GM21447 (cell line): ENCODE measurements at regions not wholly inside any gene's neighbourhood (a gene's known extent, or its start where the extent isn't known, plus 50 kb on each side); places are given as distances from the start of the nearest gene placed in this dataset.
"Not testable (repeated sequence)": the region's sequence is repeated elsewhere in the genome, so short reads cannot be mapped to it uniquely, and the experiment has no call there.

Source experiments
- ATAC-seq: cut with Tn5 transposase; IDR thresholded peaks from one replicate; pipeline ENCODE4 v1.9.1; 2021; ENCODE audit not compliant: unreplicated experiment

- ATAC-seq = no peak
Observed at GRCh38 chr4:19266566-19266965, 985.1 kb upstream of the SLIT2 start.

GRCh38 chr4:19262467-19262866, 989.2 kb upstream of the SLIT2 start:
- ATAC-seq = no peak

DNA sequence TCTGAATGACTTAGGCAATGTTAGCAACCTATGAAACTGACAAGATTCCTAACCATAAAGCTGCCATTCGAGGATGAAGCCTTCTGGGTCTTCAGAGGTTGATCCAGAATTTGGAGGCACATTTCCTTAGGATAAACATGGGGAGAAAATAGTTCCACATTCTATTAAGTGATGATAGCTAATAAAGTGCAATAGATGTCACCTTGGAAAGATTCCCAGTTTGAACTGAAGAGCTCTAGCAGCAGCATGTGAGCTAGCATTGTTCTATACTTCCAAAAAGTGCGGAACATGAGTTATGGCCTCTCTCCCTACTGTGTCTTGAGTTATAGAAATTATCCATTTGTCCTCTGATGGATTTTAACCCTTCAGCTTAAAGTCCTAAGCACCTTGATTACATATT, 991.4 kb upstream of the SLIT2 start:
- no peak for ATAC-seq

GRCh38 chr4:19259920-19260319, 991.8 kb upstream of the SLIT2 start:
- no peak for ATAC-seq

DNA sequence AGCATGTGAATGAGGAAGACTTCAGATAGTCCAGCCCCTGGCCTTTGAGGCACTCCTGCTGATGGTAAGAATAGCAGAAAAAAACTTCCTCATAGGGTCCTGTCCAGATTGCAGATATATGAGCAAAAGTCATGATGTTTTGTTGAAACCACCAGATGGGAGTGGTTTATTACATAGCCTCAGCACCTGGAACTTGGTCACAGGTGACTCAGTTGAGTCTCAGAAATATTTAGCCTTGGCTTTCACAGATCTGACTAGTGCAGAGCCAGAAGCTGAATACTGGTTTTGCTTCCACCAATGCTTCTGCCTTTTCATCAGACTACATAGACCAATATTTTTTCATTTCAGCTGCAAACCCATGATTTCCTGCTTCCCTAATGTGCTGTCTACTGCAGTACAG, 994.9 kb upstream of the SLIT2 start:
- no peak for ATAC-seq

GRCh38 chr4:19254486-19254885, 997.2 kb upstream of the SLIT2 start:
- ATAC-seq = no peak

GRCh38 chr4:19248023-19248422, 1003.7 kb upstream of the SLIT2 start:
- no peak for ATAC-seq

- ATAC-seq = no peak
Observed at GRCh38 chr4:19241895-19242294, 1009.8 kb upstream of the SLIT2 start.

- ATAC-seq = no peak
Observed at GRCh38 chr4:19239565-19239964, 1012.1 kb upstream of the SLIT2 start.

- no peak for ATAC-seq
Observed at GRCh38 chr4:19236473-19236872, 1015.2 kb upstream of the SLIT2 start.

DNA sequence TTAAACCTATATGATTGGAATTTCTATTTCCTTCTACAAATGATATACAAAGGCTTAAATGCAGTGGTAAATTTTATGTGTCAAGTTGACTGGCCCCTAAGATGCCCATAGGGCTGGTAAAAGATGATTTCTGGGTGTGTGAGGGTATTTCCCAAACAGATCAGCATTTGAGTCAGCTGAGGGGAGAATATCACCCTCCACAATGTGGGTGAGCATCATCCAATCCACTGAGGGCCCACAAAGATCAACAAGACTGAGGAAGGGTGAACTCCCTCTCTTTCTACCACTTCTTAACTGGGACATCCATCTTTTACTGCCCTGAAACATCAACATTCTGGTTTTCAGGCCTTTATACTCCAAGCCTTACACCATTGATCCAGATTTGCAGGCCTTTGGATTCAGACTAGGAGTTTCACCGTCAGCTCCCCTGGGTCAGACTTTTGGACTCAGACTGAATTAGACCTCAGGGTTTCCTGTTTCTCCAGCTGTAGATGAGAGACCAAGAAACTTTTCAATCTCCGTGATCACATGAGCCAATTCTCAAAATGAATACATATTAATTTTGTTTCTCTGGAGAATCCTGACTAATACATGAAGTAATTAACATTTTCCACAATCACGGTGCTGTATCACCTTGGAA, 1020.7 kb upstream of the SLIT2 start:
- no peak for ATAC-seq

DNA sequence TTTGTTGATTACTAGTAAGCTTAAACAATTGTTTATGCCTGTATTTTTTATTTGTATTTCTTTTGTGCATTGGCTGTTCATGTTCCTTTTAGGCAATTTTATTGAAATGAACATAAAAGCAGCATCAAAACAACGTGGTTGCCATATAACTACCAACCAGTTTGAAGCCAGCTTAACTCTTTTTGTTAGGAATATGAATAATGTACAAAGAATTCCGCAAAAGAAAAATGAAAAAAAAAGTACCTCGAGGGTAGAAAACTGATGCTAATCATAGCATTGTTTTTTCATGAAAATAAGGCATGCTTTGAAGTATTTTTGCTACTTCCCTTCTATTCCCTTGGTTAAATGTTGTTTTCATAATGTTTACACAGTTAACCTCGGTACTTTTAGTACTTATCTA, 1024.0 kb upstream of the SLIT2 start:
- no peak for ATAC-seq

GRCh38 chr4:19224820-19225219, 1026.9 kb upstream of the SLIT2 start:
- no peak for ATAC-seq

DNA sequence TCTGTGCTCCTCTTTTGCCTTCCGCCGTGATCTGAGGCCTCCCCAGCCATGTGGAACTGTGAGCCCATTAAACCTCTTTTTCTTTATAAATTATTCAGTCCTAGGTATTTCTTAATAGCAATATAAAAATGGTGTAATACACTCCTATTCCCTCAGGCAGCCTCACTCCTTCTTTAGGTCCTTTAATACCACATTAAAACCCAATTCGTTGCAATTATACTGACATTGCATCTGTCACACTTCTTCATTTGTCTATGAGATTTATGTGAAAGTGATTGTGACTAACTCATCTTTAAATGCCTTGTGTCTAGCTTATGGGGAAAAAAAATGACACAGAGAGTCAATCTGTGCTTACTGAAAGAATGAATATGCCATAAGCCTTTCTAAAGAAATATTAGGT, 1035.2 kb upstream of the SLIT2 start:
- ATAC-seq = no peak

DNA sequence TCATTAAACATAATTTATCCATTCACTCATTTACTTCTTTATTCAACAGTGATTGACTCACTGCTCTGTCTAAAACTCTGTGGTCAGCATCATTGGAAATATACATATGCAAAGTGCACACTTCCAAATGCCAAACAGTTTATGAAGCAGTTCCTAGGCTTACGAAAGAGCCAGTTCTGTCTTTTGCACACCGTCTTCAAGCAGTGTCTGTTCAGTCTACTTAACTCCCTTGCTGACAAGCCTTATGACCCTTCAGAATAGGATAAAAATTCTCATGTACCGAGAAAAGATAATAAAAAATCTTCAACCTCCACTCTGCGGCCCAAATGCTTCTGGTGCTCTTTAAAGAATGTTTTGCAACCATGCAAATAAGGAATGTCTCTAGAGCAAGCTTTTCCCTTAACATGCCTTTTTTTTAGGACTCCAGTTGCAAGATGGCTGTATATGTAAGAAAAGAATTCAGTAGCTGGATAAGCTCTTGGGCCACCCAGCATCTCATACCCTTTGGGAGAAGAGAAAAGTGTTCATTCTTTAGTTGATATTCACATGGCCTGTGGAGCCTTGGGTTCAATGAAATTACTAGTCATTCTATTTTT, 1037.0 kb upstream of the SLIT2 start:
- ATAC-seq = no peak

DNA sequence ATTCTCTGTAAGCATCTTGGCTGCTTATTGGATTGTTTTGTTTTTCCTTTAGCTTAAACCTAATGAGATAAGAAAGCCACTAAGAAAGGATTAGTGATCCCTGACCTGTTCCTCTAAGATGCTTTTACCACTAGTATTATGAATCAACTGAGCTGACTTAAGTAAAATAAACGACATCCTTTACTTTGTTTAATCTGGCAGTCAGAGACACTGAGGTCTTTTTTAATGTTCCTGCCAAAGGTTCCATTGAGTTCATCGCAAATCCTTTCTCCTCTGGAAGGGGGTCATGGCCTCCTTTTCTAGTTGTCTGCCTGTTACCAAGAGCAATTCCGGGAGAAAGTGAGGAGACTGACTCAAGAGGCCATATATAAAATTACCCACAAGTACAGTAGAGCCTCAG, 1038.3 kb upstream of the SLIT2 start:
- no peak for ATAC-seq

- ATAC-seq = no peak
Observed at GRCh38 chr4:19205853-19206252, 1045.9 kb upstream of the SLIT2 start.

DNA sequence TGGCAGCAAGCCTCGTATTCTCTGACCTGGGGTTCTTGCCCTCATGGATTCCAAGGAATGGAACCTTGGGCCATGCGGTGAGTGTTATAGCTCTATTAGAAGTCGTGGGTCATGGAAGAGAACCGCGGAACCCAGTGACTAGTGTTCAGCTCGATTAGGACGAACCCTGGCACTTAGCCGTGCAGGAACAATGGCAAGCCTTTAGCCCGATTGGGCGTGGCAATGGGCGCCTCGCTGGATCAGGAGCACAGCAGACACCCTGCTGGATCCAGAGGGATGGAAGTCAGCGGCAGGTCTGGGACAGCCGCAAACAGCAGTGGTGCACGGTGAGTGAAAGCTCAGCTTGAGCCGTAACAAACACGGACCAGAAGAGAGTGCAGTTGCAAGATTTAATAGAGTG, 1053.9 kb upstream of the SLIT2 start:
- not testable (repeated sequence) for ATAC-seq

DNA sequence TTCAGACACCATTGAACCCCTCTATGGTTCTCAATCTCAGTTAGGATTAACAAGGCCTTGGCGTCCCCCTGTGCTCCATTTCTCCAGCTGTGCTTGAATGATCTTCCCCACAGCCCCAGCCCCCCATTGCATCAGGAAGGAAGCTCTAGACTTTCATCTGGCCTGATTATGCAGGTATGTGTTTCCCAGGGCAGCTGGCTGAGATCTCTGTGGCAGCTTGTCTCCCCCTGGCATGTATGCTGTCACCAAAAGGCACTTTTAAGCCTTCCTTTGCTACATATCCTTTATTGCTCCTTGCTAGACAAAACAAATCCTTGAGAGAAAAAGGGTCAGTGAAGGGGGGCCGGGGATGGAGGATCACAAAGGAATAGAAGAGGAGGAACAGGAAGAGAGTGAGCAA, 1056.0 kb upstream of the SLIT2 start:
- no peak for ATAC-seq

DNA sequence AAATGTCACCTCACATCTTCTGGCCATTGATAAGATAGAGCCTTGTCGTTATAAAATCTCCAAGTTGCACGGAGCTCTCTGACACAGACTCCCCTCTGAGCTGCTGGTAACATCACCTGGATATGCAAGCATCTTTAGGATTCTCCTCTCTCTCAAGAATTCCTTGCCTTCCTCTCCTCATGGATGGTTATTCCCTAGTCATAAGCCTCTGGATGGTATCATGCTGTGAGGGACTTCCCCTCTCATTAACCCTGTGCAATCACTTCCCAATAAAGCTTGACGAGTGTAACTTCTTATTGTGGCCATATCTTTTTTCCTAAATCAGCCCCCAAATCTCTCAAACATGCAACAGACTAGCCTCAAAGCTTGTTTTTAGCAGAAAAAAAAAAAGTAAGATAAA, 1057.0 kb upstream of the SLIT2 start:
- no peak for ATAC-seq

GRCh38 chr4:19193274-19193981, 1058.3 kb upstream of the SLIT2 start:
- ATAC-seq = no peak

- no peak for ATAC-seq
Observed at GRCh38 chr4:19191979-19192650, 1059.6 kb upstream of the SLIT2 start.
